GM19468 (cell line): ENCODE measurements at regions not wholly inside any gene's neighbourhood (a gene's known extent, or its start where the extent isn't known, plus 50 kb on each side); places are given as distances from the start of the nearest gene placed in this dataset.
"Not testable (repeated sequence)": the region's sequence is repeated elsewhere in the genome, so short reads cannot be mapped to it uniquely, and the experiment has no call there.

Source experiments
- ATAC-seq: cut with Tn5 transposase; IDR thresholded peaks from one replicate; pipeline ENCODE4 v1.9.1; 2021; ENCODE audit warnings: mild to moderate bottlenecking, moderate library complexity, moderate number of reproducible peaks; ENCODE audit not compliant: unreplicated experiment; ENCODE audit errors: extremely low read depth

DNA sequence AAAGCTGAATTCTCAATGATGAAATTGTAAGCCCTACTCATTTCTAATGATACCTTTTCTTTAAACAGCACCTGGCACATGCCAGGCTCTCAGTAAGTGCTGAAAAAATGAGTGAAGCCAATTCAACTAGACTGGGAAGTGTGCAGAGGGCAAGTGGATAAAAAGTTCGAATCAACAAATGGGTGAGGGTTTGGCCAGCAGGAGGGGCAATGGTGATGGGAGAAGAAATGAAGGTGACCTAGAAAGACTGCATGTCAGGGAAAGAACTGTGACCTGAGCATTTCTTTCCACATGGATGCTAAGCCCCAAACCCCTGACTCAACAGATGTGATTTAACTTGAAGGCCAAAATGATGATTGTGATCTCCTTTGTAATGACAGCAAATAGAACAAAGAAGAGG lies 54.6 kb downstream of the DKK1 start:
- ATAC-seq: no peak

DNA sequence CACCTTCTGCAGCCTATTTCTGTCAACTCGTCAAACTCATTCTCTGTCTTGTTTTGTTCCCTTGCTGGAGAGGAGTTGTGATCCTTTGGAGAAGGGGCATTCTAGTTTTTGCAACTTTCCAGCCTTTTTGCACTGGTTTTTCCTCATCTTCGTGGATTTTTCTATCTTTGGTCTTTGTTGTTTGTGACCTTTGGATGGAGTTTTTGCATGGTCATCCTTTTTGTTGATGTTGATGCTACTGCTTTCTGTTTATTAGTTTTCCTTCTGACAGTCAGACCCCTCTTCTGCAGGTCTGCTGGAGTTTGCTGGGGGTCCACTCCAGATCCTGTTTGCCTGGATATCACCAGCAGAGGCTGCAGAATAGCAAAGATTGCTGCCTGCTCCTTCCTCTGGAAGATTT lies 60.1 kb downstream of the DKK1 start:
- ATAC-seq: not testable (repeated sequence)

DNA sequence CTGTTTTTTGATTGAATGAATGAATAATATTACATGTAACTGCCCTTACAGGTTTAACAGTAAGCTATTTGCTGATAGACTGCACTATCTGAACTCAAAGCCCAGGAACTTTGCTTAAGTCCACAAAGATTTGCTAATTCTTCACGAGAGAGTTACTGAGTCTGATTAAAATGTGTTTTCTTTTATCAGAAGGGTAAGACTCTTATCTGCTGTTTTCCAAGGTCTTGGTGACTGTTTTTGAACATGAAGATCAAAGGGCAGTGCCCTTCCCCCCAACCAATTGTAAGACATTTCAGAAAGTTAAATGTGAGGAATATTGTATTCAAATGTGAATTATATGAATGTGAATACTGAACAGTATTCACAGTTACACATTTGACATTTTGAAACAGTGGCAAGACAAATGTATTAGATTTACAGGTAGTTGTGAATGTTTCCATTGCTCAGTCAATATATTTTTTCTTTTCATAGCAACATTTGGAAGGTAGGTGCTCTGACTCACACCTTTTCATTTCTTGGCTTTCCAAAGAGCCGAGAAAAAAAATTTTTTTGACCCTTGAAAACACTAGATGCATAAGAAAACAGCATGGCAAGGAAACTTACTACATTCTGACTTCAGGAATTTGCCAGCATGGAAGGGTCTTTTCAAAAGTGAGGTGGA lies 62.7 kb downstream of the DKK1 start:
- ATAC-seq: no peak

DNA sequence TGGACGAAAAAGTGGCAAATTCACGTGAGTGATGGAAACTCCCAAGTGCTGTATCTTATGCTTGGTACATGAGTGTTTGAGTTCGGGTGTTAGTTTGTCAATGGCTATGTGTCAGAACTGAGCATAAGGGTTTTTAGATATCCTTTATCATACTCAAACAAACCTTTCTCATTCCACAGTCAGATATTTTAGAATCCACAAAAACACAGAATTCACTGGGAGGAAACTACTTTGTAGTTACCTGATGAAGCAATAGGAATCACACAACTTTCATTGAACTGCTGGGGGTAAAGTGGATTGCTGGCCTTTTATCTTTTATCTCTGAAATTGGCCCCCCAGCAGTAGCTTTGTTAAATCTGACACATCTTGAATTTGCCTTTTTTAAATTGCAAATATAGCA lies 64.0 kb downstream of the DKK1 start:
- ATAC-seq: no peak

DNA sequence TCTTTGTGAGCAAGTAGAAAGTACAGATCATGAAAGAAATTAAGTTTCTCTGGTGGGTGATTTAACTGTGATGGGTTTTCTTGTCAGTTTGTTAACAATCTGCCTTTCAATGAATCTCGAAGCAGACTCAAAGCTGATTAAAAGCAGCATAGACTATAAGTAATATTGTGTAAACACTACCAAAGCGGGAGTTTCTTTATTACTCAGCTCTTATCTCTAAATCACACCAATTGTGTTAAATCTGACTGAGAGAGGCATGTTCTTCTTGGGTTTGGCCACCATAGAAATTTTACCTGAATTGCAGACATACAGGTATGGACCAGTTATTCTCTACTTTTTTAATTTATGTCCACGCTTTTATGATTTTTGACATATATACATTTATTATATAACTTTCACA lies 65.2 kb downstream of the DKK1 start:
- no peak for ATAC-seq

DNA sequence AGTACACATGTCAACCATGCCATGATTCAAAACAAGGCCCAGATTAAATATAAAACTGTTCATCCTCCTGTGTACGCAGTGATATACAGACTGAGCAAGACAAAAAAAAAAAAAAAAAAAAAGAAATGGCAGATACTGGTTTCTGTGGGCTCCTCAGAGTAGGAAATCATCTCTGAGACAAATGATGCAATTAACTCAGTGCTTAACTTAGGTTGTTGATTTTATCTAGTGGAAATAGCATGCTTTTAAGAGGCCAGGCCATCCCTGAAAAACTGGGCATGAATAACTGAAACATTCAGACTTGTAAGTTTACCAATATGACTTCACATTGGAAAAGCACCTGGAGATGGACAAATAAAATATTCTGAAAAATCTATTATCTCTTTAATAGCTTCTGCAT lies 69.0 kb downstream of the DKK1 start:
- no peak for ATAC-seq

DNA sequence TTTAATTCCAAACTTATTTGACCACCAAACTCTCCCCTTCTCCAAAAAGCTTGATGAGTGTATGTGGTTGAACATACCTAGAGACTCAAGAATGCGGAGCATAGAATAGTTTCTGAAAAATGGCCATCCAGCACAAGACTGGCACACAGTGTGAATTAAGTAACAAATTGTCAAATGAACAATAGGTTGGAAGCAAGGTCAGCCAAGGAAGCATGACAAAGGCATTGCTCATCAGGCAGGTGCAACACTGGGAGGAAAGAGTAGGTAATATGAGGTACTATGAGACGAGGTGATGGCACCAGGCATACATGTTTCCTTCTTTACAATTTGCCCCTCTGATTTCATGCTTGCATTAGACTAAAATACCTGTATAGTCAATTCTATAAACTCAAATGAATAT lies 73.7 kb downstream of the DKK1 start:
- no peak for ATAC-seq

DNA sequence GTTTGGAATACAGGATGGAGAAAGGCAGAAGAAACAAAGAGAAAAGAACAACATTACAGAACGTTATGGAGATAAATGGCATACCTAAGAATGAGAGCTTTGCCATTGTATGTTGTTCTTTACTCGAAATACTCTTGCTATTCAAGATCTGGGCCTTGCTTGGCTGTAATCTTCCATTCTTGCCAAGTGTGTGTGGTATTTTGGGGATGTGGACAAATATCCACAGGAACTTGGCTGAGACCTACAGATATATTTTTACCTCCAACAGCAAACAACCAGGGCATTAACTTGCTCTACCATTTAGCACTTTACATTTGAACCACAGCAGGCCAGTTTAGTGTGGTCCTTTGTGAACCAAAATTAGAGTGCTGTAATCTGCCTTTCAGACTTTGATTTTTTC lies 76.3 kb downstream of the DKK1 start:
- ATAC-seq: no peak

DNA sequence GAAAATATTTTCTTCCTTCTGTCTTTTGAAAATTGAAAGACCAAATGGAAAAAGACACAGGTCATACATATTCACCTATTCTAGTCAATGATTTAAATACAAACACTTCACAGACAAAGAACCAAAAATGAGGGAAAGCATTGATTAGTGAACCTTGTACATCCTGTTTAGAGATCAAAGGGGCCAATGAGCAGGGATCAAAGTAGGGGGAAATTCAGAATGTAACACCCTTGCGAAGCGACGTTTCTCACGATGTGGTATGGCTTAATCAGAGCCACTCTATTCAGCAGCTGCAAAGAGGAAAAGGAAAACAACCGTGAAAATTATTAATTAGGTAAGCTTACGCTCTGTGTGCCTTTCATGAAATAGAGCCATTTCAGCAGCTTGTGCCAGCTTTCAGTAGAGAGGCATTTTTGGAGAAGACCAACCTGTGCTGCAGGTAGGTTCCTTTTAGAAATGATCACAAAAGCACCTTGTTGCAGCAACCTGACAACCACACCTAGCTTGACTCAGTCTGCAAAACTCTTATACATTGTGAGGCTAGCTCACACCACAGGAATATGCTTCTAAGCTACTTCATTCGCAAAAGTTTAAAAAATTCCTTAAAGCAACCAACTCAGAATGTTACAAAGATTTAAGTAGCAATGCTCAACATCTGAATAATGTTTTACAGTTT lies 78.0 kb downstream of the DKK1 start:
- no peak for ATAC-seq

DNA sequence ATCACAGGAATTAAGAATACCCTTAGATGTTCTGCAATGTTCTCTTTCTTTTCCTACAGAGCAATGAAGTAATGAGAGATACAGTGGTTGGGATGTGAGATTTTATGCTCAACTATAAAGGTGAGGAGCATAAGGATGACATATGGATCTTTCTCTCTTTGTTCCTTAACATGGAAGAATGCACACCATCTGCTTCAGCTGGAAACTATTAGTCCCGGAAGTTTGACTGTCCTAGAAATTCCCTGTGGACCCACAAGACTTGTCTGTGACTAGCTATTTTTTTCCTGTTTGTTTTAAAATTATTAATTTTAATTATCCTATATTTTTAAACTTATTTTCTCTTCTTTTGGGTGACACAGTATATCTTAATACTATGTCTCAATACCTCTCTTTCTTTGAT lies 80.2 kb downstream of the DKK1 start:
- no peak for ATAC-seq

DNA sequence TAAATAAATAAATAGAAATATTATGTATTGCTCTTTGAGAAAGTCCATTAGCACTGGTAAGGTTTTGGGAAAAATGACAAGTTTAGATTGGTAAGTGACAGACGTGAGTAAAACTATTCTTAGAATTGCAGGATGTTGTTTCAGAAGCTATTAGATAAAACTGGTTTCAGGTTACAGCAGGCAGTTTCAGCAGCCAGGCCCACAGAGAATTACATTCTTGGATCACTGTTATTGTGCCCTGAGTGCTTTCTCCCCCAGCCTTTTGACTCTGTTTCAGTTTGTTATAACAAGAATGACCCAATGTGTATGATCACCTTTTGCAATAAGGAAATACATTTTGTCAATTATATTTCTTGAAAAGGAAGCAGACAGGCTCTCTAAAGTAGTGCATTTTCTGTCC lies 86.5 kb downstream of the DKK1 start:
- ATAC-seq: no peak

DNA sequence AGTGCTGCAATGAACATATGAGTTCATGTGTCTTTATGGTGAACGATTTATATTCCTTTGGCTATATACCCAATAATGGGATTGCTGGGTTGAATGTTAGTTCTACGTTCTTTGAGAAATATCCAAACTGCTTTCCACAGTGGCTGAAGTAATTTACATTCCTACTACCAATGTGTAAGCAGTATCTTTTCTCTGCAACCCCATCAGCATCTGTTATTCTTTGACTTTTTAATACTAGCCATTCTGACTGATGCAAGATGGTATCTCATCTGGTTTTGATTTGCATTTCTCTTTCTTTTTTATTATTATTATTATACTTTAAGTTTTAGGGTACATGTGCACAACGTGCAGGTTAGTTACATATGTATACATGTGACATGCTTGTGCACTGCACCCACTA lies 89.7 kb downstream of the DKK1 start:
- not testable (repeated sequence) for ATAC-seq

DNA sequence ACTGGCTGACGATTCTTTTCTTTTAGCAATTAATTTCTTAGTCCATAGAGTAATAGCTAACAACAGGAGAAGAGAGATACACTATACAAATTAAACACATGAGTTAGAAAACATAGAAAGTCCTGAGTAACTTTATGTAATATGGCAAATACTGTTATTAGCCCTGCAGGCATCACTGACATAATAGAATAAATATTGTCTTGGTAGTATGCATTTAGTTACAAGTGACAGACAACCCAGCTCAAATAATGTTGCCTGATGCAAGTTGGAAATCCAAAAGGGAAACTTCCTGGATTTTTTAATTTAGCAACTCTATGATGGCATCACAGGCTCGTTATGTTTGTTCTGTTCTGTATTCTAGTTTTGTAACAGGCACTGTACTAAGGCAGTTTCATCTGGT lies 95.1 kb downstream of the DKK1 start:
- no peak for ATAC-seq

DNA sequence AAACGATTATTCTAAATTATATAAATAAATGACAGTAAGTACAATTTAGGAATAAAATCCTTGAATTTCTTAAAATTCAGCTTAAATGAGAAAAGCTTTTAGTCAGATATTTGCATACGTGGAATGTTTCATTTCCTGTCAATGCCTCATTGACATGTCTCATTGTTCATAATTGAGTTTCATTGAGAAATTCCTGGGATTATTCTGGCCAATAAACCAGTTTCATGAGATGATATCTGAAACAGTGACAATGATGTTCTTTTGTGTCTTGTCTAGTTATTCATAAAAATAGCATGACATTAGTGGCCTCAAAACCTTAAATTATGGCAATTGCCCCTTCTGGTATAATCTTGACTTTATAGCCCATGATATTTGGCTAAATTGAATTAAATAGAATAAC lies 95.8 kb downstream of the DKK1 start:
- no peak for ATAC-seq

DNA sequence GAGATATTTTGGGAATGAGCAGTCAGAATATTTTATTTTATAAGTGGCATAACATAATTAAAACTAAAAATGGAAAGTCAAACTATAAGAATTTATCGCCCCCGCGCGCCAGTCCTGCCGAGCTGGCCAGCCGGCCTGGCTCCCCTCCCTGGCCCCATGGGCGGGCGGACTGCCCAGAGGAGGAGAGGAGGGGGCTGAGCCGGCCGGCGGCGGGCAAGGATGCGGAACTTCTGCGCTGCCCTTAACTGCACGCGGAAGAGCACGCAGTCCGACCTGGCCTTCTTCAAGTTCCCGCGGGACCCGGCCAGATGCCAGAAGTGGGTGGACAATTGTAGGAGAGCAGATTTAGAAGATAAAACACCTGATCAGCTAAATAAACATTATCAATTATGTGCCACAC lies 96.8 kb downstream of the DKK1 start:
- ATAC-seq: no peak

DNA sequence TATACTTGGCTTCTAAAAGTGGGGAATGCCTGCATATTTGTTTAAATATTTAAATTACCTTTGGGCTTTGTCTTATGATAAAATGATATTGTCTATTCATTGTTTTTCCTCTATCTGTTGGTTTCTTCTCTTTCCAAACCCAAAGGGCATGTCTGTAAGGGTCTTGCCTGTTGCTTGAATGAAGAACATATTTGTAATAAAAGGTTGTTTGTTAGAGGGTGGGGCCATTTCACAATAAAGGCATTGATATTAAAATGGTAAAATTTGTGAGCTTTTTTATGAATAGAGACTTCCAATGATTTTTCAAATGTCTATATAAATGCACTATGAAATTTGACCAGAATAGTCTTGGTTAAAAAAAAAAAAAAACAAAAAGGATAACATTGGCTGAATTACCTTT lies 105.2 kb downstream of the DKK1 start:
- no peak for ATAC-seq

DNA sequence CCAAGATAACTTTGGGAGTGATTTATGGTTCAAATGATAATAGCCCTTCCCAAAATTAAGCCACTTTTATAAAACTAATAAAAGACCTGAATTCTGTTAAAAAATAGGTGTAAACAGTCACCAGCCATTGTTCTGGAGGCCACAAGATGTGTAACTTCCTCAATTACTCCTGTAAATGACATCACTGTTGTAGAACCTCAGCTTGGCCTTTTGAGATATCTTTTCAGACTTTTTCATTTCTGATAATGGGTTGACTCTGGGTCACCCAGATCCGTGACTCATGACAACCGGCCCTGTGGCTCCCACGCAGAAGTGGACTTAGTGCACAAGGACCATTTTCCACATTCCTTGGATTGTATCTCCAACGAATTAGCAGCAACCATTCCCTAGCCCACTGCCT lies 106.6 kb downstream of the DKK1 start:
- no peak for ATAC-seq

DNA sequence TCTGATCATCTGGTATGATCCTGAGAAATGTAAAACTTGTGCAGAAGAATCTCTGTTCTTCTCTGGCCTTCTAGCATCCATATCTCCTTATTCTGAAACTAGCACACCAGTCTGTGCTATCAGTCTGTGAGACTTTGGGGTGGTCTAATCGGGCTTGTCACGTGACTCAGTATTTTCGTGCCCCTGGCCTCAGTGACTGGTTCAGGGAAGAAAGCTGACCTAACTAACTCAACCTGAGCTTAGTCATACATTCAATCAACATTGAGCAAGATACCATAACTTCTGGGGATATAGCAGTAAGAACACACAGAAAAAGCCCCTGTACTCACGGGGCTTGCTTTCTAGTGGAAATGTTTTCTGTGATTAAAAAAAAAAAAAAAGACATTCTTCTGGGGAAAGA lies 109.3 kb downstream of the DKK1 start:
- ATAC-seq: no peak

DNA sequence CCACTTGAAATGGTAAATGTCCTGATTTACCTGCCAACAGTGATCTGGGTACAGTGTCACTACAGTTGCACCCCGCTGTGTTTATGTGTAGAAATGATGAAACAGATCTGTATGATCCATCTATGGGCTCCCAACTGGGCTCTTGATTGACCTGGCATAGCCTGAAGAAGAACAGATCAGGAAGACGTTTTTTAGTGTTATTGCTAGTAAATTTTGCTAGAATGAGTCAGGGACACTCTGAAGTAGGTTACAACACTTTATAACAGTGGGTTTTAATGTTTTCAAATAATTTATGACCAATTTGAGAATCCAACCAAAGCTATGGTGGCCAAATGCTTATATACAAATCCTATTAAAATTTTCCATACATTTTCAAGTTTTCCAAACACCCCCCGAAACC lies 110.3 kb downstream of the DKK1 start:
- no peak for ATAC-seq

DNA sequence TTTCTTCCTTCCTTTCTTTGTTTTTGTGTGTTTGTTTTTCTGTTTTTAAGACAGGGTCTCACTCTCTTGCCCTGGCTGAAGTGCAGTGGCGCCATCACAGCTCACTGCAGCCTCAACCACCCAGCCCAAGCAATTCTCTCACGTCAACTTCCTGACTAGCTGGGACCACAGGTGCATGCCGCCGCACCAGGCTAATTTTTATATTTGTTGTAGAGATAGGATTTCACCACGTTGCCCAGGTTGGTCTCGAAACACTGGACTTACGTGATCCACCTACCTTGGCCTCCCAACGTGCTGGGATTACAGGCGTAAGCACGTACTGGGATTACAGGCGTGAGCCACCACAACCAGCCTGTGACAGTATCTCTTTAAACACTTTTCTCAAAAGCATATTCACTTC lies 120.7 kb downstream of the DKK1 start:
- no peak for ATAC-seq

DNA sequence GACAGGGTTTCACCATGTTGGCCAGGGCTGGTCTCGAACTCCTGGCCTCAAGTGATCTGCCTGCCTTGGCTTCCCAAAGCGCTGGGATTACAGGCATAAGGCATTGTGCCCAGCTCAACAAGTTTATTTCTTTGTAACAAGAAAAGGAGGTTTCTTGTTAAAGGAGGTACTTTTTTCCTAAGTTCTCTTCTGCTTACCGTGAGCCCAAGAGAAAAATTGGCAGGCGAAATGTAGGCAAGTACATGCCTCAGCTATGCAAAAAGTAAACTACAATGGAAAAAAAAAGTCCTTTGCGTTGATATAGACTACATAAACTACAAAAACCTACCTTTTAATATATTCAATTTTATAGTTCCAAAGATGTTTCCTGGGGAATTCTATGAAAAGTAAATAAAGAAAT lies 122.6 kb downstream of the DKK1 start:
- ATAC-seq: no peak

DNA sequence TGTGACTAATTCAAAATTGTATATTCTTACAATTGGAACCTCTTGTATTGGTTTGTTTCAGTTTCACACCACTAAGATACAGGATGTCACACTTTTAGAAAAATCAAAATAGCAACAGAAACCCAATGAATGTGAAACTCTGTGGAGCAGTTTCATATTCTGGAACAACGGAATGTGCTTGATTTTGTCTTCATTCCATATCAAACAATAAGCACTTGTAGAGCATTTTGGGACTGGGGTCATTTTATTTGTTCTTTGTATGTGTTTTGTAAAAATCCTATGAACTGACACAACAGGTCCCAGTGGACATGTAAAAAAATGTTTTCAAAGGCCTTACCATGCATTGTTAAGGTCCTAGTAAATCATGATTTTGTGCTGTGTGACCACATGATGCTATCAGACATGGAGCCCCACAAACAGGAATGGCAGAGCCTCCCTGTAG lies 123.1 kb downstream of the DKK1 start:
- ATAC-seq: peak; percentile 87
